ENCODE measurements at regions not wholly inside any gene's neighbourhood (a gene's known extent, or its start where the extent isn't known, plus 50 kb on each side); places are given as distances from the start of the nearest gene placed in this dataset.

DNA sequence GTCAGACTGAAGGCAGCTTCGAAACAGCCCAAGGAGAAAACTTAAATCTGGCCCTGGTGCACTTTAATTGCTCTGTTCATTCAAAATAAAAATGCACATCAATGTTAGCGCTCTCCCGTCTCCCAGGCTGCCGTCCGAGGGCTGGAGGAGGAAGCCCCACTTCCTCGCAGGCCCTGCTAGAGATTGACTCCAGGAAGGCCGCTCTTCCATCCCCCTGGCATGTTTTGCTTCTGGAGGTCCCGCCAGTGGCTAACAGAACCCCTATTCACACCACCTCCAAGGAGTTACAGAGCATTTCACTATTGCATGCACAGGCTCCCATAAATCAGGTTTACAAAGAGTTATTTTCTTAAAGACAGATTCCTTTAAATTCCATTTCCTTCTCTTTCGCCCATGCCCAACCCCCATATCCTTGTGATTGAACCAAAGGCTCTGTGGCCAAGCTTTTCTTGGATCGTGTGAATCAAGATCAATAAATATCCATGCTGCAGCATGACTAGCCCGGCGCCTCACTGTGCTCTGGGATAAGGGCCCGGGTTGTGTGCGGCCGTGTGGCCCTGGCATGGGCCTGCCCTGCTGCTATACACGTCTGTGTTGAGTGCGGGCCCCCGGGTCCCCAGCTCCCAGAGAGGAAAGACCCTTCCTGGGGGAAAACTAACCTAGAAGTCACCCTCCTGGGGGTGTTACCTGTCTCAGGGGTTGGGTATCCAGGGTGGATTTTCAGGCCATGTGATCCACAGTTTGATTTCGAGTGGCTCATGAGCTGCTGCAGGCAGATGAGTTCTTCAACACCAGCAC lies 118.7 kb upstream of the GDF10 start:
- no peak overlapping the region for H3K27ac Mint-ChIP-seq
- no peaks in the 10 kb centered on the region for H3K9me3 Mint-ChIP-seq
- H3K4me3 Mint-ChIP-seq = no peak overlapping the region
- no peaks in the 10 kb centered on the region for H3K27me3 Mint-ChIP-seq (ENCODE audit: low read depth)
- H3K36me3 Mint-ChIP-seq (ENCODE audit: low read depth) = no peaks in the 10 kb centered on the region
- no peaks in the 10 kb centered on the region for H3K4me1 Mint-ChIP-seq (ENCODE audit: low read depth)
- no peak for DNase-seq (ENCODE audit: low spot score)

DNA sequence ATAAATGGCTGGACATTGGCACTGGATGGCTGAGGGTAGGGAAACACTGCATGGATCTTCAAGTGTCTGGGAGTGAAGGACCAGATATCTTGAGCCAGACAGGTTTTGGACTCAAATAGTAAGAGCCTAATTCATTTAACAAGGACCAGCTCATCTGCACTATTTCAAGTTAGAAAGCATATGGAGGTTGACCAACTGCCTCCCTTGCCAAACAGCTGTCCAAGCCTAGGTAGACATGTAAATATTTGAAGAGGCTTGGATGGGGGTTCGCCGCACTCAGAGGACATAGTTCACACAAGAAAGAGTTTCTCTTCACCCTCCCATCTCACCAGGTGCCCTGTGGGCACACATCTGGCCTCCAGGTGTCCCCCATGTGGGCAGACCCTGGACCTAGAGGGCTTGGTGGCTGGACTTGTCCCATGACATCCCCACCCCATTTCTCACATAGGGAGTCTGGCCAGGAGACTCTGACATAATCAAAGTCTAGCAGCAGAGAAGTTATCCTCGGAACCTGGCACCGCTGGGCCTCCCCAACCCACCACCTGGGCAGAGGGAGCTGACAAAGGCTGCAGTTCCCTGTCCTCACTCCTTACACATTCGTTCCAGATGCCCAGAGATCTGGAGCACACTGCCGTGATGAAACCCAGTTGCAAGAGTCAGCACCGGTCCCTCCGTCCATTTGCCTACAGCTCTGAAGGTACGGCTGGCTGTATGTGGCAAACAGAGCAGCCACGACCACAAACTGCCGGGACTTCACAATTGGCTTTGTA lies 116.9 kb upstream of the GDF10 start:
- Mint-ChIP-seq H3K27ac (no peak overlapping the region), H3K27me3 (ENCODE audit: low read depth) (no peaks in the 10 kb centered on the region), H3K4me3 (no peak overlapping the region), H3K36me3 (ENCODE audit: low read depth) (no peaks in the 10 kb centered on the region), H3K4me1 (ENCODE audit: low read depth) (no peaks in the 10 kb centered on the region), H3K9me3 (no peaks in the 10 kb centered on the region)
- no peak for DNase-seq (ENCODE audit: low spot score)

DNA sequence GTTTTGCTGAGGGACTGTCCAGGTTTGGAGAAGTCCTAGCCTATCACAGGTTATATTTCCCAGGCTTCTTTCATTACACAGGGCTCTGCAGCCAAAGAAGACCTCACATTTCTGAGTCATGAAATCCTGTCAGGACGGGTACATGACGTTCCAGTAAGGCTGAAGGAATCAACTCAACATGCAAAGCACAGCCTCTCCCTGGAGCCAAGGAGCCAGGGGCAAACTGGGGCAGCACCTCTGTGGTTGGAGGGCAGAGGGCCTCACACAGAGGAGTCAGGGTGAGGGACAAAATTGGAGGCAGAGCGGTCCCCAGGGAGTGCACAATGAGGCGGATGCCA lies 116.3 kb upstream of the GDF10 start:
- Mint-ChIP-seq H3K4me3 (no peak overlapping the region), H3K9me3 (no peaks in the 10 kb centered on the region), H3K4me1 (ENCODE audit: low read depth) (no peaks in the 10 kb centered on the region), H3K36me3 (ENCODE audit: low read depth) (no peaks in the 10 kb centered on the region), H3K27ac (no peak overlapping the region), H3K27me3 (ENCODE audit: low read depth) (no peaks in the 10 kb centered on the region)
- DNase-seq (ENCODE audit: low spot score) = no peak

DNA sequence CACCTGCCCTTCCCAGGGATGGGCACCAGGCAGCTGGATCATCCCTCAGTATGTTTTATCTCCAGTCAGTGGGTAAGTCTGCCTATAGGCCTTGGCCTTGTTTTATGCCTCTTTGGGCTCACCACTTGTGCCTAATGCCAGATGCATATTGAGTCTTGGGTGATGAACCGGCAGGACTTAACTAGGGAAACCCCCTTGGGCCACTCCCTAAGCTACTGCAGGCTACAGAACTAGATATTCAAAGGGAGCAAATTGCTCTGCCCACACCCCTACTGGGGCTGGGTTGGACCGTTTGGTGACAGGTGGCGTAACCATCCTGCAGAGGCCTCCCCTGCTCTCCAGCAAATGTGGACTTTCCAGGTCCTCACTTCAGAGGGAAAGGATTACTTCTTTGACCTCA lies 115.7 kb upstream of the GDF10 start:
- H3K27me3 Mint-ChIP-seq (ENCODE audit: low read depth) = no peaks in the 10 kb centered on the region
- DNase-seq (ENCODE audit: low spot score) = no peak

DNA sequence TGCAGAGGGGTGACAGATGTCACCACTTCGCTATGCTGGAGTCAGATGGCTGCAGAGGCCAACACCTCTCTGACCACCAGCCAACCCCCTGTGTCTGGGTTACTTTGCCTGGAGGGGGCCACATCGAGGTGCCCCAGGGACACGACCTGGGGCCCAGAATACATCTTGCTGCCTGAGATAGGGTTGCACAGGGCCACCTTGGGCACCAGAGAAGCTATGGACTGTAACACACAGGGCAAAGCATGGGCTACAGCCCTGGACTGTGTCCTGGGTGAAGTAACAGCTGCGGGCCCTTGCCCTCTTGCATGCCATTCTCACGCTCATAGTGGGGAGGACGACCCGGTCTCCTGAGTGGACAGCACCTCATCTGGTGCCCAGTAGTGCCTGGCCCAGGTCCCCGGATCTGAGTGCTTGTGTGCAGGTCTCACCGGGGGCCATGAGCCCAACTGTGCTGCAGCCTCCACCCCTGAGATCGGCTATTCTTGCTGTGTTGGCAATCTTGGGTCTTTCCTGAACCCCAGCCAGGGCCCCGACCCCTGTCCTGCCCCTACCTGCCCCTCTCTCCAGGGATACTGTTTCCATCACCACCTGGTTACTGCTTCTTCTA lies 115.2 kb upstream of the GDF10 start:
- Mint-ChIP-seq H3K4me1 (ENCODE audit: low read depth) (no peaks in the 10 kb centered on the region), H3K4me3 (no peak overlapping the region), H3K27me3 (ENCODE audit: low read depth) (no peaks in the 10 kb centered on the region), H3K27ac (no peak overlapping the region), H3K36me3 (ENCODE audit: low read depth) (no peaks in the 10 kb centered on the region), H3K9me3 (no peaks in the 10 kb centered on the region)
- no peak for DNase-seq (ENCODE audit: low spot score)

More for the DNA sequence above, 115.7 kb upstream of the GDF10 start:
- Mint-ChIP-seq H3K9me3 (no peaks in the 10 kb centered on the region), H3K27ac (no peak overlapping the region), H3K4me3 (no peak overlapping the region), H3K4me1 (ENCODE audit: low read depth) (no peaks in the 10 kb centered on the region), H3K36me3 (ENCODE audit: low read depth) (no peaks in the 10 kb centered on the region)

DNA sequence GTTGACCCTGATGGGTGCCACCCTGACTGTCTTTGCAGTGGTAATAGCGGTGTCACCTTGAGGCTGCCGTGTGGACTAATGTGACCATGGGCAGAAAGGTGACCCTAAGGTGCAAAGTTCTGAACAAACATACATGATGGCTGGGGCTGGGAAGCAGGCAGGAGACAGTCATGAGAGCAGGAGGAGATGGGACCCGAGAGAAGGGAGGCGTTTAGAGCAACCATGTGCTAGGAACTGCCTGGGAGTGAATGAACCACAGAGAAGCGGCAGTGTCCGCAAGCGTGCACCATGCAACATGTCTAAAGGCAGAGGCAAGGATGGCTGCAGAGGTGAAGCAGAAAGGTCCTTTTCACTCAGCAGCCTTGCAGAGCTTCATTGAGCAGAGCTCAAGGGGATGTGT lies 113.1 kb upstream of the GDF10 start:
- Mint-ChIP-seq H3K27me3 (ENCODE audit: low read depth) (no peaks in the 10 kb centered on the region), H3K4me1 (ENCODE audit: low read depth) (no peaks in the 10 kb centered on the region), H3K36me3 (ENCODE audit: low read depth) (no peaks in the 10 kb centered on the region), H3K27ac (no peak overlapping the region), H3K4me3 (no peak overlapping the region), H3K9me3 (no peaks in the 10 kb centered on the region)
- DNase-seq (ENCODE audit: low spot score) = no peak

DNA sequence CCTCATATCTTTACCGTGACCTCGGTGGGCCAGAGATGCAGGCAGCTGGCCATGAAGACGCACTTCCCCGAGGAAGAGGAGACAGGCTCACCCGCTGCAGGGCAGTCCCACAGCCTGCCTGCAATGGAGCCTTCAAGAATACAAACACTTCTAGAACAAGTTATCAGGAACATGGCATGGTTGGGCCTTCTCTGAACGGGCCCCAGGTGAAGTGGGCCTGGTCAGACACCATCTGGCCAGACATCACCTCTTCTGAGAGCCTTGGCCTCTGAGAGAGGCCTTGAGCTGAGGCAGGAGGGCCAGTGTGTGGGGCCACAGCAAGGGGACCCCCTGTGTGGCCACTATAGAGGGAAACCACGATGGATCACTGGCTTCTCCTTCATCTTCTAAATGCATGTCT lies 112.4 kb upstream of the GDF10 start:
- no peaks in the 10 kb centered on the region for H3K4me1 Mint-ChIP-seq (ENCODE audit: low read depth)
- no peaks in the 10 kb centered on the region for H3K27me3 Mint-ChIP-seq (ENCODE audit: low read depth)
- no peak overlapping the region for H3K27ac Mint-ChIP-seq
- DNase-seq (ENCODE audit: low spot score) = no peak
- no peaks in the 10 kb centered on the region for H3K36me3 Mint-ChIP-seq (ENCODE audit: low read depth)
- no peak overlapping the region for H3K4me3 Mint-ChIP-seq
- no peaks in the 10 kb centered on the region for H3K9me3 Mint-ChIP-seq

DNA sequence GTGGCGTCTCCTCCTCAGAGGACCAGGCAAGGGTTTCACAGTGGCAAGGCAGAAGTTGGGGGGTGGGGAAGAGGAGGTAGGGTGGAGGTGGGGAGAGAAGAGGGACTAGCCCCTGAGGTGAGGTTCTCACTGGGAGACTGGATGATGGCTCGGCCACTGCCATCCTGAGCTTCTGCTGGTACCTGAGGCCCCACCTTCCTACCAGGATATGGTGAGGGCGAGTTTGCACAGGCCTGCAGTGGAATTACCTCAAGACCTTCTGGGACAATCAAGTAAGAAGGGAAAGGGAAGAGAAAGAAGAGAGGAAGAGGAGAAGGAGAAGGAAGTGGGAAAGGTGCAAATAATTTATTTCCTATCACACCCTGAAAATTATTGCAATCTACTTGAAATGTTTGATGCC lies 111.8 kb upstream of the GDF10 start:
- no peaks in the 10 kb centered on the region for H3K9me3 Mint-ChIP-seq

DNA sequence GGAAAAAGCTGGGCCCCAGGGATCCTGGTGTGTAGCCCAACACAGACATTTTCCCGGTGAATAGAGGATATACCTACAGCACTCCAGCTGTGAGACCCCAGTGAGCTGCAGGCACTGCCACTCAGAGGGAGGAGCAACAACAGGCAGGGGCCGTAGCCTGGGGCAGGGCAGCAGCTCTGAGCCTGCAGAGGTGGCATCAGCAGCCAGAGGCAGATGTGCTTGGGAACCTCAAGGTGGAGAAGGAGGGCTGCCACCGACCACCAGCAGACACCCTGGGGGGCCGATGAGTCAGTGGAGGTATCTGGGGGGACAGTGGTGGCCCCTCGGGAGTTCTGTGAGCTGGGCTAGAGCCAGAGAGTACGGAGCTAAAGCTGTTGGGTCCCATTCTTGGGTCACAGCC lies 110.2 kb upstream of the GDF10 start:
- no peak overlapping the region for H3K4me3 Mint-ChIP-seq
- H3K27me3 Mint-ChIP-seq (ENCODE audit: low read depth) = no peaks in the 10 kb centered on the region
- H3K9me3 Mint-ChIP-seq = no peaks in the 10 kb centered on the region
- H3K4me1 Mint-ChIP-seq (ENCODE audit: low read depth) = no peaks in the 10 kb centered on the region
- no peak overlapping the region for H3K27ac Mint-ChIP-seq
- DNase-seq (ENCODE audit: low spot score) = no peak
- no peaks in the 10 kb centered on the region for H3K36me3 Mint-ChIP-seq (ENCODE audit: low read depth)

More for the DNA sequence above, 111.8 kb upstream of the GDF10 start:
- Mint-ChIP-seq H3K36me3 (ENCODE audit: low read depth) (no peaks in the 10 kb centered on the region), H3K27me3 (ENCODE audit: low read depth) (no peaks in the 10 kb centered on the region), H3K4me3 (no peak overlapping the region), H3K4me1 (ENCODE audit: low read depth) (no peaks in the 10 kb centered on the region), H3K27ac (no peak overlapping the region)
- no peak for DNase-seq (ENCODE audit: low spot score)

DNA sequence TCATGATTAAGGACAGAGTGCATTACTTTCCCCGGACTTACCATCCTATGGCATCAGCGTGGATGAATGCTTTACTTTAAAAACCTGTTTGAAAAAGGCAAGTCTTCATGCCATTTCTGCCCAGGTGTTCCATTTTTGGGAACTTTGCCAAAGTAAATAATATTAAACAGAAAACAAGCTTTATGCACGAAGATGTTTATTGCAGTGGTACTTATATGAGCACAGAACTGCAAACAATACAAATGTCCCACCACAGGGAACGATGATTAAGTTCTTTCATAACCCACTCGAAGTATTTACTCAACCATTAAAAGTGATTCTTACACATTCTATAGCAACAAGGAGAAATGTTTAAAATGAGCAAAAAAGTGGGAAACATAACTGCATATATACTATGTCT lies 109.7 kb upstream of the GDF10 start:
- Mint-ChIP-seq H3K27me3 (ENCODE audit: low read depth) (no peaks in the 10 kb centered on the region), H3K9me3 (no peaks in the 10 kb centered on the region), H3K4me1 (ENCODE audit: low read depth) (no peaks in the 10 kb centered on the region), H3K36me3 (ENCODE audit: low read depth) (no peaks in the 10 kb centered on the region), H3K27ac (no peak overlapping the region), H3K4me3 (no peak overlapping the region)
- DNase-seq (ENCODE audit: low spot score) = no peak

DNA sequence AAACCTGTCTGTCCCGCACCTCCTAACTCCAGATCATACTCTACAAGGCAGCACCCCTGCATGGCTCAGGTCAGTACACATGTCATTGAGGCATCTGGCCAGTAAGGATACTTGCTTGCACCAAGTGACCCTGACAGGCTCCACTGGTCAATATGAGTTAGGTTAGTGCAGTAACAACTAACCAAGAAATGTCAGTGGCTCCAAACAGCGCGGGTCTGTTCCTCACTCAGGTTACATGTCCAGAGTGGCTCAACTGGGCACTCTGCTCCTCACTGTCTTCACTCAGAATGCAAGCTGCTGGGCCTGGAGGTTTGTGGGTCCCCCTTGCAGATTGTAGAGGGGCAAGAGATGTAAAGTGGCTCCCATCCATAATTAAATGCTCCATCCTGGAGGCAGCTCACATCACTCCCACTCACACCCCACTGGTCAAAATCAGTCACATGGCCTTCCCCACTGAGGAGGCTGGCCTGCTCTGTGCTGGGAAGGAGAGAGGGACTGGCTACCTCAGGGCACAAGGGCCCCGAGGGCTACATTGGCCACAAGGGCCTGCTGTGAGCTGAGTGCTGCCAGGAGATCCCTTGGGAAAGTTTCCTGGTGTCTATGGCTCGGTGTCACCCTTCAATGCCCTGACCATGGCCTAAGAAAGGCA lies 109.1 kb upstream of the GDF10 start:
- H3K27ac Mint-ChIP-seq = no peak overlapping the region
- no peak for DNase-seq (ENCODE audit: low spot score)
- H3K4me3 Mint-ChIP-seq = no peak overlapping the region
- no peaks in the 10 kb centered on the region for H3K27me3 Mint-ChIP-seq (ENCODE audit: low read depth)
- H3K4me1 Mint-ChIP-seq (ENCODE audit: low read depth) = no peaks in the 10 kb centered on the region
- H3K36me3 Mint-ChIP-seq (ENCODE audit: low read depth) = no peaks in the 10 kb centered on the region
- no peaks in the 10 kb centered on the region for H3K9me3 Mint-ChIP-seq

DNA sequence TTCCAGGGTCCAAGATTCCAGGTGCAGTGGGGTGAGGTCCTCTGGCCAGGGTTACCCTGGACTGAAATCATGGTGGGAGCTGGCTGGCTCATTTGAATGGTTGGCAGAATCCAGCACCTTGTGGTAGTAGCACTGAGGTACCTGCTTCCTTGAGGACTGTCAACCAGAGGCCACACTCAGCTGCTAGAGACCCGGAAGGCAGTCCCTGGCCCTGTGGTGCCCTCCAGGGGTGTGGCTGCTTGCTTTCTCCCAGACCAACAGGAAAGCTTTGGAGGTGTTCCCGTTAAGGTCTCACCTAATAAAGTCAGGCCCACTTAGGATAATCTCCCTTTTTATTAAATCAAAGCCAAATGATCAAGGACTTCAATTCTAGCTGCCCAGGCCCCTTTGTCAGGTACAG lies 107.7 kb upstream of the GDF10 start:
- no peaks in the 10 kb centered on the region for H3K9me3 Mint-ChIP-seq
- H3K36me3 Mint-ChIP-seq (ENCODE audit: low read depth) = no peaks in the 10 kb centered on the region
- H3K4me3 Mint-ChIP-seq = no peak overlapping the region
- H3K4me1 Mint-ChIP-seq (ENCODE audit: low read depth) = no peaks in the 10 kb centered on the region
- H3K27ac Mint-ChIP-seq = no peak overlapping the region
- DNase-seq (ENCODE audit: low spot score) = no peak
- no peaks in the 10 kb centered on the region for H3K27me3 Mint-ChIP-seq (ENCODE audit: low read depth)

DNA sequence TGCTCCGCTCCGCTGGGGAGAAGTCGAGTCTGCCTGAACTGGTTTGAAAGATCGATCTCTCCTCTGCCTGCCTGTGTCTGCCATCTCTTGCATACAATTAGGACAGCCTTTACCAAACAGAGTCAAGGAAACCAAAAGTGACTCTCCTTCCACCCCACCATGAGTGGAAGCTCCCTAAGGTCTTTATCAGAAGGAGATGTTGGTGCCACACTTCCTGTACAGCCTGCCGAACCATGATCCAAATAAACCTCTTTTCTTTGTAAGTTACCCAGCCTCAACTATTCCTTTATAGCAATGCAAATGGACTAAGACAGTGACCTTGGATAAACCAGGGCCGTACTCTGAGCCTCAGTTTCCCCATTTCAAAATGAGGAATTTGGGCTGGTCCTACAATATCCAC lies 106.3 kb upstream of the GDF10 start:
- Mint-ChIP-seq H3K27me3 (ENCODE audit: low read depth) (no peaks in the 10 kb centered on the region), H3K9me3 (no peaks in the 10 kb centered on the region), H3K36me3 (ENCODE audit: low read depth) (no peaks in the 10 kb centered on the region), H3K4me3 (no peak overlapping the region), H3K27ac (no peak overlapping the region), H3K4me1 (ENCODE audit: low read depth) (no peaks in the 10 kb centered on the region)
- no peak for DNase-seq (ENCODE audit: low spot score)

DNA sequence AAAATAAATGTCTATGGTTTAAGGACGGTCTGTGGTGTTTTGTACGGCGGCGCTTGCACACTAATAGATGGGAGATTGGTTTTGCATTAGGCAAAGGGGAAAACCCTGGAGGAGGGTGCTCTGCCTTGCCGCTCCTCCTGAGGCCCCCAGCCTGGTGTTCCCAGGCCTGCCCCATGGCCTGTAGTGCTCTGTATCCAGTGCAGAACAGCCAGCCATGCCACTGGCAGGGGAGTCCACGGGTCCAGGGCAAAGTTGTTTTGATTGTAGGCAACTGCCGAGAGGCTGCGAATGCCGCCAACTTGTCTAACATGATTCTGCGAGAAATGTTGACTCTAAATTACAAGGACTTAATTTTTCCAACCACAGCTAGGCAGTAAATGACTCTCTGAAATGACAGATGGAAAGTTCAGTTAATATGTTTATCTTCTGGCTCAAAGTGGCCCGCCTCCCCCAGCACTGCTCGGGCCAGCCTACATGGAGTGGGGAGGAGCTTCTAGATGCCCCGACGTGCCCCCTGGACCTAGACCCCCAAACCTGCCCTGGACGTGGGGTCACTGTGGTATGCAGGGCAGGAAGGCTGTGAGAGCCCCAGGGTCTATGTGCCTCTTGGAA lies 104.6 kb upstream of the GDF10 start:
- Mint-ChIP-seq H3K27me3 (ENCODE audit: low read depth) (no peaks in the 10 kb centered on the region), H3K4me1 (ENCODE audit: low read depth) (no peaks in the 10 kb centered on the region), H3K36me3 (ENCODE audit: low read depth) (no peaks in the 10 kb centered on the region), H3K27ac (no peak overlapping the region), H3K4me3 (no peak overlapping the region), H3K9me3 (no peaks in the 10 kb centered on the region)
- DNase-seq (ENCODE audit: low spot score) = no peak

All from T-helper 2 cell treated with Interferon-gamma antibody and Interleukin-4, amounts not matched to agents 5 μg/mL and 100 μg/mL, for 36 hours (primary cell).